GM12892 (cell line): ENCODE measurements at regions not wholly inside any gene's neighbourhood (a gene's known extent, or its start where the extent isn't known, plus 50 kb on each side); places are given as distances from the start of the nearest gene placed in this dataset.

Experiments used
- DNase-seq: peaks from one replicate; pipeline ENCODE4 v3.0.0; 2011; ENCODE audit not compliant: insufficient read length
- FAIRE-seq: peaks from 2 replicates; lab custom pipeline; 2011; peaks lifted over from hg19 to GRCh38; lab: Jason Lieb, UNC
- POLR2A ChIP-seq: IDR thresholded peaks from 2 replicates; pipeline ENCODE4 v1.6.1; 2011; ENCODE audit warnings: low read depth, low read length, control low read depth
- POLR2AphosphoS5 ChIP-seq: IDR thresholded peaks from 2 replicates; pipeline ENCODE4 v1.6.1; 2011; ENCODE audit warnings: low read depth, low read length, control low read depth
- TAF1 ChIP-seq: IDR thresholded peaks from 2 replicates; pipeline ENCODE4 v1.6.1; 2011; ENCODE audit warnings: low read depth, mild to moderate bottlenecking, control low read depth, low read length, borderline replicate concordance

DNA sequence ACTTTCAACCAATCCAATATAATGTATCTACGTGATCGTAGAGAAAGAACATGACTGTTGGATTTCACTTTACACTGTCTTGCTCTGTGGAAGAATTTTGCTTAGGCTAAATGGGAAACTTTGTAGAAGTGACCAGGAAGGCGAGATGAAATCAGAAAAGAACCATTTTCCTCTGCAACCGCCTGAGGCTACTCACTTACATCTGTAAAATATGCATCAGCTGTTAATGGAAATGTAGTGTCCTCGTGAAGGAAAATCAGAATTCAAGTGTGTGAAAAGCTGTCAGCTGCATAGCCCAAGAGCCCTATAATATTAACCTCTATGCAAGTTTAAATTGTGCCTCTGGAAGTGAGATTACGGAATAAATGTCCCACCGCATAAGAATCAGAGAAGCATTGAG lies 277.9 kb downstream of the C6orf118 start:
- no peak for TF ChIP-seq TAF1
- TF ChIP-seq POLR2AphosphoS5, result no peak
- no peak for TF ChIP-seq POLR2A
- DNase-seq (no peak), FAIRE-seq (no peak)

DNA sequence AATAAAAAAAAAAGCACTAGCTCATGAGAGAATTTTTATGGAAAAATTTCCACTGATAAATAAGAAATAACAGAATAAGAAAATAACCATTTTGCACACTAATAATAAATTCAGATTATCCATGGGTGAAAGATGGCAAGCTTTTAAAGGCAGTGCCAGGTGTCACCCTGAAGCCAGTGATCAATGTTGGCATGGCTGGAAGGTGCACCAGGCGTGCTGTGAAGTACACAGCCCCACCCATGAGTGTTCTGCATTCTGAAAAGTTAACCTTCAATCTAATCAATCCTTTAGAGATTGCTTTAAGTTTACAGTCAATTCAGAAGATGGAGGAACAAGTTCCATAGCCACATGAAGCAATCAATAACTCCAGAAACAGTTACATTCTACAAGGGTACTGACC lies 284.4 kb downstream of the C6orf118 start:
- TF ChIP-seq TAF1 (no peak), POLR2AphosphoS5 (no peak), POLR2A (no peak)
- no peak for DNase-seq
- no peak for FAIRE-seq

DNA sequence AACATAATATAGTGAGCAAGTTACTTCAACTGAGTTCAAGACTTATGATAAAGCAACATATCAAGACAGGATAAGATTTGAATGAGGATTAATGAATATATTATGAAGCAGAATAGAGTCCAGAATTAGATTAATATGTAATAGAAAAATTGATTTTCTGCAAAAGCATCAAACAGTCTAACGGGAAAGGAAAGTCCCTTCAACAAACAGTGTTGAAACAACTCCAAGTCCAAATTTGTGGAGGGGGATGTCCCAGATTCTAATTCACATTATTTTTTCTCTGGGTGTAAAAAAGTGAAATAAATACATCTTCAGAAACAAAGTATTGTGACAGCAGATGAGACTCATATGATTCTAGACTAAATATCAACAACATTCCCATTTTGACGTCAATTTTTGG lies 289.7 kb downstream of the C6orf118 start:
- DNase-seq (no peak), FAIRE-seq (no peak)
- no peak for TF ChIP-seq TAF1

DNA sequence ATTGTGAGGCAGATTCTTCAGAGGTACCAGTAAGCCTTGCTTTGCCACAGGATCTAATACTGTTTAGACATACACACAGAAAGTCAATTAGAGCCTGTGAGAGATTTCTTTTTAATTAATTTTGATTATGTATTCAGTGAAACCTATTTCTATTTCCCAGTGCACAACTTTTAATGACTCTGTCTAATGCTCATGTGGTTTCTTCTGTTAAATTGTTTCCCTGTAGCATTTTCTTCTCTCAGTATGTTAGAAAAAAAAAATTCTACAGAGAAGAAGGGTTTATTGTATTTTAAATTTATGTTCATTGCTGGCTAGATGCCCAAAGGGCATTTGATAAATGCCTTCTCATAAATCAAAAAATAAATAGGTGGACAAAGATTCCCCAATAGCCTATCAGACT lies 293.7 kb downstream of the C6orf118 start:
- FAIRE-seq (no peak), DNase-seq (no peak)

DNA sequence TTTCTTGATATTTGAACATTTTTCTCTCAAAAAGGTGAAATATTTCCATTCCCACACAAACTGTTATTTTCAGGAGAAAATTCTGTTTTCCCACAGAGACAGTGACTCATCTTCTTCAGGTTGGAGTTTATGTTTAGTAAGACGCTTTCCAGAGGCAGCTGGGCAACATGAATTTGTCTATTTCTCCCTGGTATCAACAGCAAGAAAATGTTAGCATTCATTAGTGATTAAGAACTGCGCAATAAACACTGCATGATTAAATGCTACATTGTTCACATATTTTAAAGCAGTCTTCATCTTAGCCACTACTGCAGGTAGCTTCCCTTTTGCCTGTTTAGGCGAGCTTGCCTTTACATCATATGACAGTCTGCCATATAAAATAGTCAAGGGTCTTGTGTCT lies 295.7 kb downstream of the C6orf118 start:
- FAIRE-seq (no peak), DNase-seq (no peak)
- TF ChIP-seq POLR2AphosphoS5 (no peak), TAF1 (no peak)

More for the DNA sequence above, 293.7 kb downstream of the C6orf118 start:
- TF ChIP-seq TAF1 (no peak), POLR2A (no peak), POLR2AphosphoS5 (no peak)

DNA sequence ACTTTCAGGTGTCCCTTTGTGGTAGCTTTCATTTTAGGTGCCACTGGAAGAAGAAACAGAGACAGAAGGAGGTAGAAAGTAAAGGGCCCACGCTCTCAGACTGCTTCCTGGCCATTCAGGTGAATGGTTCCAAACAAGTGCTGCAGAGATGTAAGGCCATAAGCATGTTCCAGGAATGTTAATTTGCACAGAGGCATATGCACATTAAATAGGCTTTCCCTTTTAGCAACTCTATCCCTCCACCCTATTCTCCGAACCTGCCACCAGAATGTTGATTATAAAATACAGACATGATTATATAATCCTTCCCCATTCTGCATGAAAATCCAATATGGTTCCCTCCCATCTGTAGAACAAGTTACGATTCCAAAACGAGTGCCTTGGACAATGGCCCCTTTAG lies 297.2 kb downstream of the C6orf118 start:
- no peak for FAIRE-seq
- no peak for DNase-seq
- no peak for TF ChIP-seq POLR2AphosphoS5
- TF ChIP-seq POLR2A, result no peak
- TF ChIP-seq TAF1, result no peak

DNA sequence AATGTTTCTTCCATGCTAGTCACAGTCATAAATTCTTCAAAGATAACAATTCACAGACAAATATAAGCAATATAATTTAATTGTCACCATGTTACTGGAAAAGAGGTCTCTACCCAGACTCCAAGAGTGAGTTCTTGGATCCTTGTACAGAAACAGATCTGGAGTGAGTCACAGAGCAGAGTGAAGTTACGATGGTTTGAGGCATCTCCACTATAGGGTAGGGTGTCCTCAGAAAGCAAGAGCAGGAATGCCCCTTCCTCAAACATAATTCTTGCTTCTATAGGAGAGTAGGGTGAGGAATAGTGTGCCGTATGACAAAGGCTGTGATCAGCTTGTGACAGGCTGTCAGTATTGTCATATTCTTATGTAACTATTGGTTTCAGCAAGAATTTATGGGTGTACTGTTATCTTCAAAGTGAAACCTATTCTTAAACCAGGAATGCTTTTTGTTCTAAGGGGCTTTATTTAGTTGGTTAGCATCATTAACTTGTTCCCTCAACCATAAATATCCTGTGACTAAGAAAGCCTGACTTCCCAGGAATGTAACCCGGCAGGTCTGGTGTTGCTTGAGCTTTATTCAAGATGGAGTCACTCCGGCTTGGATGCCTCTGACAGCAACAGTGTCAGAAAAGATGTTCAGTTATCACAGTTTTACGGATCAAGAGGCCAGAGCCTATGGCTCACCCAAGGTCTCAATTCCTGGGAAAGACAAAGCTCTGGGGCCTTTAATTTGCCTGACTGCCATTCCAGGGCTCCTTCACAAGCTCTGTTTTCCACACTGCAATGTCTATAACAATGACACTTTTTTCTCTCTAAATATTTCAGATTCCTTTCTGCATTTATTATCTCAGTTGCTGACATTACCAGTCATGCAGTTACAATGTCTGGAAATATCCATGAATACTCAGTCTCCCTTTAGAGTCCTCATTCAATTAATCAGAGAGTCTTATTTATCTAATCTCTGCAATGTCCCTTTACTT lies 298.6 kb downstream of the C6orf118 start:
- TF ChIP-seq POLR2AphosphoS5 (no peak), POLR2A (no peak), TAF1 (no peak)
- no peak for FAIRE-seq
- DNase-seq, result no peak

DNA sequence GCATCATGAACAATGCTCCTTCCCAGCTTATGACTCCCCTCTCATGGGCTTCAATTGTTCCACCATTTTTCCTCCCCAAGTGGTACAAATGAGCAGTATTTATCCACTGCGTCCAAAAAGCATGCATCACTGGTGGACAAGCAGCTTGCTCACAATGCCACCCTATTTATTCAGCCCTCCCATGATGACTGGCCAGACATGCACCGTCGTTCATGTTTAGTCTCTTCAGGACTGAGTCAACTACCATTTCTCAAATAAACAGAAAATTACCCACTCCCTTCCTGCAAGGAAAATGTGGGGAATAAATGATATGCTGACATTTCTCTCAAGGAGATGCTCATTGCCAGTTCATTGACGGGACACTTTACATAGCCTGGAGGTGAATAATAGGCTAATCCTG lies 300.4 kb downstream of the C6orf118 start:
- no peak for FAIRE-seq
- DNase-seq, result no peak
- no peak for TF ChIP-seq POLR2A
- no peak for TF ChIP-seq TAF1

DNA sequence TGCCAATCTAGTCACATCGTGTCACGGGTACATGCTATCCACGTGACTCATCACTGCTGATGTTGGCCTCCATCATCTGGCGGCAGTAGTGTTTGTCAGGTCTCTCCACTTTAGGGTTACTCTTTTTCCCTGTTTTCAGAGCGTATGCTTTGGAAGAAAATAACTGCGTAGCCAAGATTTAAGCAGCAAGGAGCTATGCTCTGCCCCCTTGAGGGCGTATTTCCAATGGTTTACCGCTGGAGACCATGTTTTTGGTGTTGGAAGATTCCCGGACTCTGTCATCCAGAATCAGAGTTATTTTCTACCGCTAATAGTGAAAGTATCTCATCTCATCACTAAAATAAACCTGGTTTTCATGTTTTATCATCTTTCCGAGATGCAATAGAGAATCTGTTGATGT lies 306.5 kb downstream of the C6orf118 start:
- FAIRE-seq (no peak), DNase-seq (no peak)
- no peak for TF ChIP-seq POLR2A
- no peak for TF ChIP-seq POLR2AphosphoS5
- no peak for TF ChIP-seq TAF1

DNA sequence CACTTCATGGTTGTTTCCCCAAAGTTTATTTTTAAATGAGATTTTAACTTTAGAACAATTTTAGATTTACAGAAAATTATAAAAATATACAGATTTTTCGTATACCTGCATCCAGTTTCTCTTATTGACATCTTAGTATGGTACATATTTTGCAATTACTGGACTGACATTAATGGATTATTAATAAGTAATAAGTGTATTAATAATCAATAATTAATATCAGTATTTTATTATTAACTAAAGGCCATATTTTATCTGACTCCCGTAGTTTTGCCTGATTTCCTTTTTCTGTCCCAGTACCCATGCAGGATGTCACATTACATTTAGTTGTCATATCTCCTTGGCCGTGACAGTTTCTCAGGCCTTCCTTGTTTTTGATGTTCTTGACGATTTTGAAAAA lies 307.0 kb downstream of the C6orf118 start:
- FAIRE-seq (no peak), DNase-seq (no peak)
- TF ChIP-seq POLR2A (no peak), POLR2AphosphoS5 (no peak), TAF1 (no peak)

DNA sequence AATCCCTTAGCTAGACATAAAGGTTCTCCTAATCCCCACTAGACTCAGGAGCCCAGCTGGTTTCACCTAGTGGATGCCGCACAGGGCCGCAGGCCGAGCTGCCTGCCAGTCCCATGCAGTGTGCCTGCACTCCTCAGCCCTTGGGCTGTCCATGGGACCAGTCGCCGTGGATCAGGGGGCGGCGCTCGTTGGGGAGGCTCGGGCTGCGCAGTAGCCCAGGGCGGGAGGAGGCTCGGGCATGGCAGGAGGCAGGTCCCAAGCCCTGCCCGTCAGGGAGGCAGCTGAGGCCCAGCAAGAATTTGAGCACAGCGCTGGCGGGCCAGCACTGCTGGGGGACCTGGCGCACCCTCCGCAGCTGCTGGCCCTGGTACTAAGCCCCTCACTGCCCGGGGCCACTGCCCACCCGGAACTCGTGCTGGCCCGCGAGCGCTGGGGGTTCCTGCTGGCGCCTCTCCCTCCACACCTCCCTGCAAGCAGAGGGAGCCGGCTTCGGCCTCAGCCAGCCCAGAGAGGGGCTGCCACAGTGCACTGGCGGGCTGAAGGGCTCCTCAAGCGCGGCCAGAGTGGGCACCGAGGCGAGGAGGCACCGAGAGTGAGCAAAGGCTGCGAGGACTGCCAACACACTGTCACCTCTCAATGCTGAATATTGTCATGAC lies 307.8 kb downstream of the C6orf118 start:
- FAIRE-seq (no peak), DNase-seq (no peak)
- TF ChIP-seq TAF1, result no peak
- TF ChIP-seq POLR2AphosphoS5, result no peak
- no peak for TF ChIP-seq POLR2A

DNA sequence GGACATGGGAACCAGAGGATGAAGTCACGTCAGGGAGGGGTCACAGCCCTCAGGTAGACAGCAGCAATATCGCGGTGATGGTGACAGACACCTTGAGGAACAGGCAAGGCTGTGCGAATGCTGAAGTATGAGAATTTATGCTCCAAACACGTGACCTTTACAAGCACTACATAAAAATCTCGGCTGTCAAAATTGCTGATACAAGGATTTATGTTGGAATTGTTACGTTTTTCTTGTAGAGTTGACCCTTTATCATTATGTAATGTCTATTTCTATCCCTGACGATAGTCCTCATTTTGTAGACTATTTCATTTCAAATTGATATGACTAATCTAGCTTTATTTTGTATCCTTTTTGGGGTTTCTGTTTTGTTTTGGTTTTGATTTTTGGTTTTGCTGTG lies 311.1 kb downstream of the C6orf118 start:
- FAIRE-seq (no peak), DNase-seq (no peak)
- TF ChIP-seq POLR2AphosphoS5, result no peak
